ENCODE measurements at regions not wholly inside any gene's neighbourhood (a gene's known extent, or its start where the extent isn't known, plus 50 kb on each side); places are given as distances from the start of the nearest gene placed in this dataset.
"Not testable (repeated sequence)": the region's sequence is repeated elsewhere in the genome, so short reads cannot be mapped to it uniquely, and the experiment has no call there.

DNA sequence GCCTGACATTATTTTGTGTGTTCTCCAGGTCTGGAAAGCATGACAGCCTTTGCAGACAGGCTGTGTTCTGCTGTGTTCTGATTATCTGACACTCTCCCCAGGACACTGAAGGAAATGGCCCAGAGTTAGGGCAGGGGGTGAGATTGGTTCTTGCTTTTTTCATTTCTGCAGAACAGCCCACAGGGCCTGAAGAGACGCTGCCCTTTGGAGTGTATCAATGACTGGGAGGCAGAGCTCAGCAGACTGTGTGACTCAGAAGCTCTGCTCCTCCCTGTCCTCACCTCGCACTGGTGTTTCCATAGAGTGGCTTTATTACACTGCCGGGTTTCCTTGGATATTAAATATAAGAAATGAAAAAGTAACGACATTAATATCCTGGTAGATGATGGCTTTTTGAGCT is 523.6 kb downstream of the NTRK3 start:
- DNase-seq (no peak), ATAC-seq (peak in 1 of 2 donors; percentile 36)
- intact Hi-C loops (cut with DNase I) = no loop called here

DNA sequence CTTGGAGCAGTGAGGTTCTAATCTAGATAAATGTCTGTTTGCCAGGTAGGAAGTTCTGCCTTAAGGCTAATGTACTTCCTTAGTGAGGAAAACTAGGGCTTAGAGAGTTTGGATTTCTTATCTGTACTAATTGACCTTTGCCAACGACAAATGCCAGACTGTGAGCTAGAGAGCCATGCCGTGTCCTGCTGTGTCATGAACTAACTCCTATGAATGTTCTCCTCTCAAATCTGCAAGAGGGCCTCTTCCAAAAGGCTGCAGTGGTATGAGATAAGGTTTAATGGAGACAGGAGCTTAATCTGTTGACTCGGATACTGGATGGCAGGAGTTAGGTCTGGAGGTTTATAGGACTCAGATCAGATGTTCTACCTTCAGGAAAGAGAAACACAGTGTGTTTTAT is 524.9 kb downstream of the NTRK3 start:
- DNase-seq (no peak), ATAC-seq (peak; percentile 30 to 47)
- intact Hi-C loops (cut with DNase I) = no loop called here

DNA sequence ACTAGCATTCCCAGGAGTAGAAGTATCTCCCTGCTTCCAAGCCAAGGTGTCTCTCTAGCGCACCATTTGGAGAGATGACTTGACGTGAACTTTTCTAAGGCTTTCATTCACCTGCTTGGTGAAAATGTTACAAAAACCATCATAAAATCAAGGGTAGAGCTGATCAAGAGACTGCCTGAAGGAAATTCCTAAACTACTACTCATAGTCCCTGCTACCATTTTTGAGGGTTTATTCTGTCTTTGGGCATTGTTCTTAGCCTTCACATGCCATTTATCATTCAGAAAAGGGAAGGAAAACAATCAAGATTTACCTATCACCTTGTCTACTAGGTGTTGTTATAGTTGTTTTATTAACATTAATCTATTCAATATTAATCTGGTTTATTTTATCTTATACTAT is 525.8 kb downstream of the NTRK3 start:
- DNase-seq (no peak), ATAC-seq (no peak)
- intact Hi-C loops (cut with DNase I) = no loop called here

DNA sequence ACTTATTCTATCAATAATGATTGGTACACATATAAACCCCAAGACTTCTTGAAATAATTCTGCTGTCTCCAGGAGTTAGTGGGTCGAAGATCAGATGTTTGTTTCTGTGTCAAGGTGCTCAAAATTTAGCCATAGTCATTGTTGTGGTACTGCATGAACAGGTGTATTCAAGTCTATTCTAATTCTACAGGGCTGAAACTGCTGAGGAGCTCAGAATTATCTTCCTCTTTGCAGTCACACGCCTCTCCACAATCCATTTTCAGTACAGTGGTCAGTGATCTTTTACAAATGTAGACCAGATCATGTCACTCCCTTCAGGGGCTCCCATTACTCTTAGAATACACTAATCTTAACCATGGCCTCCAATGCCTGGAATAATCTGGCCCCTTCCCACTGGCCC is 527.5 kb downstream of the NTRK3 start:
- ATAC-seq (no peak), DNase-seq (no peak)
- intact Hi-C loops (cut with DNase I) = no loop called here

DNA sequence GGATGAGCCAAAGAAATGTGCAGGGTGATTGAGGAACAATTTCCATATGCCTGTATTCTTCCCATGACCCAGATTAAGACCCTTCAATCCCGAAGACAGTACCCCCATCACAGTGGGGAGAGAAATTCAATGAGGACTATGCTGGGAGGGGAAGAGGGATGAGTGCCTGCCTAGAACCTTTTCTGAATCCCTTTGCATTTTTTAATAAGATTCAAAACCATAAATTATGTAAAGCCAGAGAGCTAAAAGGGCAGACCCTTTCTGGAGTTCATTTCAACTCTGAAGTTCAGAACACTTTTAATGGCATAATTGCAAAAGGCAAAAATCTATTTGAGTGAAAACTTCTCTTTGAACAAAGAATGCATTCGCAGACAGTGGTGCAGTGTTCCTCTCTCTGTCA is 529.5 kb downstream of the NTRK3 start:
- no peak for DNase-seq
- ATAC-seq = no peak
- intact Hi-C loops (cut with DNase I) = no loop called here

DNA sequence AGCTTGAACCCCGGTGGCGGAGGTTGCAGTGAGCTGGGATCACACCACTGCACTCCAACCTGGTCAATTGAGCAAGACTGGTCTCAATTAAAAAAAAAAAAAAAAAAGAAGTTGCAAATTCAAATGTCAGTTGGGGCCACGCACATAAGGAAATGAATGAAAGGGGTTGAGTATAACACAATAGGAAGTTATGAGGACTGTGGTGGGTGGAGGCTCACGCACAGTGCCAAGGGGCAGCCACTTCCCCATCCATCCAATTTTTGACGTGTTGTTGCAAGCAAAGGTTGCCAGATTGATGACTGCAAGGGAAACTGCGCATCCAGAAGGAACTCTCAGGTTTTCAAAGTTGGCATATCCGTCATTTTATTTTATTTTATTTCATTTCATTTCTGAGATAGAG is 532.2 kb downstream of the NTRK3 start:
- intact Hi-C loops (cut with DNase I) = no loop called here
- ATAC-seq = peak in 1 of 2 donors; percentile 40
- DNase-seq = no peak

DNA sequence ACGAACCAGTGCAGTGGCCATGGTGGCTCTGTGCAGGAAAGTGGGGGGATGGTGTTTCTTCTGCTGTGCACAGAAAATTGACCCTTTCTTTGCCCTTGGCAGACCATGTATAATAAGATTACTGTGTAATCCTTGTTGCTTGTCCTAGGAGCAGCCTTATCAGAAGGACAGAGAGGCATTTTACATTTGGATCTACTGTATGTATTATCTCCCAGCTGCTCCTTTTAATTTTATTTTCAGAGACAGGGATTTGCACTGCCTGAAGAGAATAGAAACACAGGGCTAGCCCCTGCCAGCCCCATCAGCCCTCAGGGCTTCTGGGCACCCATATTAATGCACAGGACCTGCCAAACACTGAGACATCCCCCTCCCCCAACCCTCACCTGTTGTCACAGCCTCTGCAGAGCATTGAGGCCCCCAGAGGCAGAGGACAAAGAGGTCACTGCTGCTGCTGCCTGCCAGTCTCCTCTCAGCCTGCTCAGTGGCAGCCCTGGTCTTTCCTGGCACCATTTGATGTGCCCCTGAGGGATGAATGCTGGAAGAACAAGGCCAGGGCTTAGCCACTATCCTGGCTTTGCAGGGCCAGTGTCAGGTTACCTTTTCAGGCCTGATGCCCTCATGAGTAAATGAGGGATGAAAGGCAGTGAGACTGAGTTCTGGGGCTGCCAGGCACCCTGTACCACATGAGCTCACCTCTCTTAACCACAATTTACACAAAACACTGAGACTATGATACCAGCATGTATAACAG is 533.4 kb downstream of the NTRK3 start:
- intact Hi-C loops (cut with DNase I) = no loop called here
- DNase-seq (no peak), ATAC-seq (peak in 1 of 2 donors; percentile 53)

DNA sequence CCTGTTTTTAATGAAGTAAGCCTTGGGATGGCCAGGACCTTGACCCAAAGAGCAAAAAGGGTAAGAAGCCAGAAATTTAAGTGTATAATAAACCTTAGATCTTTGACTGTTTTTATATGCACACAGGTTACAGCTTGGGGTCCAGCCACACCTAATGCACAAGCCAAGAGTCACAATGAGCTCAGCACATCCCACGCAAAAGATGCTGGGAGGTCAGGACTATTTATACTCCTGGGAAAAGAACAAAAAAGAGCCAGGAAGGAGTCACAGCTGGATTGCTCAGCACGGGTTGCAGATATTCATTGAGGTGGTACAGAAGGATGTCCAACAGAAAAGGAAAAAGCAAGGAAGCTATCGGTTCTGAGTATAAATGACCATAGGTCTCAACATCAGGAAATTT is 536.3 kb downstream of the NTRK3 start:
- ATAC-seq (no peak), DNase-seq (no peak)
- intact Hi-C loops (cut with DNase I) = no loop called here

DNA sequence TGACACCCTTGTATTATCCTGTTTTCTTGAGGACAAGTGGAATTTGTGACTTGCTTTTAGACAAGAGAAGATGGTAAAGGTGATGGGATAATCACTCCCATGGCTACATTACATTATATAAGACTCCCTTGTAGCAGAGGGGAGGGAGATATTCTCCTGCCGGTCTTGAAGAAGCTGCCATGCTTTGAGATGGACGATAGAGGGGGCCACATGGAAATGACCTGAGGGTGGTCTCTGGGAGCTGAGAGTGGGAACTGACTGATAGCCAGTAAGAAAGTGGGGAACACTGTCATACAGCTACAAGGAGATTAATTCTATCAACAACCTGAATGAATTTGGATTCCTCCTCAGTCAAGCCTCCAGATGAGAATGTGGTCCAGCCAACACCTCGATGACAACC is 540.1 kb downstream of the NTRK3 start:
- no peak for ATAC-seq
- DNase-seq = no peak
- intact Hi-C loops (cut with DNase I) = no loop called here

DNA sequence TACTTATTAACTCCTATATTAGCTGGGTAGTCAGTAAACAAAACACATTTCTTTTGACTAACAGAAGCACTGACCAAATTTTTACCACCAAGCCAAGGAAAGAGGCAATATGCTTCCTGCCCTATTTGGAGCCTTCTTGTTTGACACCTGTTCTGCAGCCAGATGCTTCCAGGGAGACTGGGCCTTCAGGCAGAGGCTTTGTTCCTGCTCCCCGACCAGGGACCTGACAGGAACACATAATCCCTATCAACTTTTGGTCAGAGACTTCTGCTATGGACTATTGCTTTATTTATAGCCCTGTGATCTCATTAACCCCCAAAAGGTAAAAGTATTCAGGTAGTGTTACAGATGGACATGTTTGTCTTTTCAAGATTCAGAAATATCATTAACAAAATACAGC is 541.3 kb downstream of the NTRK3 start:
- intact Hi-C loops (cut with DNase I) = no loop called here
- ATAC-seq = no peak
- DNase-seq = no peak

DNA sequence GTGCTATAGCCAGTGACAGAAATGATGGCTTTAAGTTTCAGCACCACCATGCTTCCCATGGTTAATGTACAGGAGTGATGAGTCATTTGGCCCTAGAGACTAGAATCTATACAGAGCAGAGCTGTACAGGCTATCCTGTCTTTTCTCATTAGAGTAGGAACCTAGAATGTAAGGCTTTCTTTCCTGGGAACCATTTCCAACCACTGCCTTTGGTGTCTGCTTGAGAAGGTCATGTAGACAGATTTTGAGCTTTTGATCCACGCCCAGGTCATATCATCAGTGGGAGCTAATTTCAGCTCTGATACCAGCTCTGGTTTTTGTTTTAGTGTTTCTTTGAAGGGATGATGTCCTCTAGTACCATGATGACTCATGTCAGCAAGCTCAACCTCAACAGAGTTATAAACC is 543.1 kb downstream of the NTRK3 start:
- no peak for DNase-seq
- ATAC-seq = peak in 1 of 2 donors; percentile 35
- intact Hi-C loops (cut with DNase I) = no loop called here

DNA sequence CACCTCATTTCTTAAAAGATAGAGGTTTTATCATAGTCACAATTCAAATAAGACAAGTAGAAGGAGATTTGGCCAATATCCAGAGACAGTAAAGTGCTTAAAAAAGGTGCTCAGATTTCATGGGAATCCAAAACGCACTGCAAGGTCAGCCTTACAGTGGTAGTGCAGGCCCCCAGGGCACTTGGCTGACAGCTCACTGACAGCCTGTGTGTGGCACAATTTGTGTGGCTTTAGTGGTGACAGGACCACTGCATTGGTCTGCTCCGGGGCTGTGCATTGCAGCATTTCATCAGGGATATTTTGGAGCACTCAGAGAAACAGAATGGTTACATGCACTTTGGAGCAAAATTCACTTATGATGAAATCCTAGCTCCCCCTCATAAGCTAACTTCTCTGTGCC is 544.3 kb downstream of the NTRK3 start:
- intact Hi-C loops (cut with DNase I) = no loop called here
- no peak for ATAC-seq
- no peak for DNase-seq

DNA sequence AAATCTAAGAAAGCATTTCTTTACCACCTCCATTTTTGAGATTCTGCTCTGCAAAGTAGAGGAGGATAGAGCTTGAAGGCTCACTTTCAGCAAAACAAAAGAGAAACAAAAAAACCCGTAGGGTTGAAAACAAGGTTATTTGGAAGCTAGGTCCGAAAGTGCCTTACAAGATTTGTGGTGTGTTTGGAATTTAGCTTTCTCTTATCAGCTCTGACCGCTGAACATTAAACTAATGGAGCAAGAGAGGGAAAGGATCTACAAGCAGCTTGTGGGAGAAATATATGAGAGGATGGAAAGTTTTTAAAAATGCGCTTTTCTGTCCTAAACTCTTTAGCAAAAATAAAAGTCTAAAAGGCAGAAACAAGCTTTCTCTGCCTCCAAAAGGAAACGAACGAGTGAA is 545.5 kb downstream of the NTRK3 start:
- ATAC-seq (no peak), DNase-seq (no peak)
- intact Hi-C loops (cut with DNase I) = no loop called here

DNA sequence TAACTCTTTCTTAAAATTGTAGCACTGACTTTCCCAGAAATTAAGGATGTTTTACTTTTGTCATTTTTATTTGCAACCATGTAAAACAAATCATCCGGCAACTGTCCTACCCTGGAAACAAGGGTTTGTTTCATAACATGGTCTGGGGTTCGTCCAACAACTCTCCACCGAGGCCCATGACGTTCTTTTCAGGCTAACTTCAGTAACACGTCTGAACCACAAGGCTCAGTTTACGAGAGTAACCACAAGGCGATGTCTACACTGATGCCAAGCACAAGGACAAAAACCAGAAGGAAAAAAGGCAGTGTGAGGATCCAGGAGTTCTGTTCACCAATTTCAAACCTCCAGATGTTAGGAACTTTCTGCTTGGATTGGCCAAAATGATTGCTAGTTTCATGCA is 546.1 kb downstream of the NTRK3 start:
- intact Hi-C loops (cut with DNase I) = no loop called here
- peak; percentile 57 to 89 for ATAC-seq

DNA sequence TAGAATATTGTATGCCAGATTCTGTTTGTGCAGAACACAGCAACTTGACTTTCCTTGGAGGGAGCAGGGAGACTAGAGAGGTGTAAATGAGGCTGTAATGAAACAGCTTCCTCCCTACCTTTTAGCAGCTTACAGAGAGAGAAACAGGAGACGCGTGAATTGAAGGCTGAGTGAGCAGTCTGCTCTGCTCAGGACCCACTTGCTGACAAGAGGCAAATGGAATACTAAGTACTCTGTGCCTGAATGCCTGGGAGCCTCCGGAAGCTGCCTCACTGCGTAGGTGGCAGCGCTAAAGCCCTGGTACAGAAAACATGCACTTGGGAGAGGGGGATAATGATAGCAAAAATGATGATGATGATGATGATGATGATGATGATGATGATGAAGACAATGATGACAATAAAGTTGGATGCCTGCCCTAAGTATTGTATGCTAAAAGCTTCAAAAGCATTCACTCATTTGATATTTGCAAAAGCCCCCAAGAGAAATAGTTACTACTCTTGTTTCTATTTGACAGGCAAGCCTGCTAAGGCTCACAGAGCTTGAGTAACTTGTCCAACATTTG is 548.9 kb downstream of the NTRK3 start:
- intact Hi-C loops (cut with DNase I) = no loop called here
- ATAC-seq (no peak), DNase-seq (no peak)

More for the DNA sequence above, 546.1 kb downstream of the NTRK3 start:
- DNase-seq = no peak

DNA sequence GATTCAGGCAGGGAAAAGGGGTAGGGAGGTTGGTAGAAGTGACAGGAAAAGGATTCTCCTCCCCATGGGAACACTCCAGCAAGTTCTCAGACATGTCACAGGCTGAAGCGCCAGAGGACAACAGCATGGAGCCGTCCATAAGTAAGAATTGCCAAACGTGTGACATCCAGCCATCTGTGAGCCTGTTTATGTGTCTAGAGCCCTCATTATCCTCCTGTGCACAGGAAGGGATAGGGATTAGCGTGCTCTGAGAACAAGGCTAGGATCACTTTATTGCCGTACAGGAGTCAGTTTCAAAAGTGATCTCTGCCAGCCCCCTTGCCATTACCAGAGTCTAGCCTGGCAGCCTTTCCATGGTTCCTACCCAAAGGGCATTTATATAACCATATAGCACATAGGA is 549.5 kb downstream of the NTRK3 start:
- intact Hi-C loops (cut with DNase I) = no loop called here
- no peak for DNase-seq
- no peak for ATAC-seq

DNA sequence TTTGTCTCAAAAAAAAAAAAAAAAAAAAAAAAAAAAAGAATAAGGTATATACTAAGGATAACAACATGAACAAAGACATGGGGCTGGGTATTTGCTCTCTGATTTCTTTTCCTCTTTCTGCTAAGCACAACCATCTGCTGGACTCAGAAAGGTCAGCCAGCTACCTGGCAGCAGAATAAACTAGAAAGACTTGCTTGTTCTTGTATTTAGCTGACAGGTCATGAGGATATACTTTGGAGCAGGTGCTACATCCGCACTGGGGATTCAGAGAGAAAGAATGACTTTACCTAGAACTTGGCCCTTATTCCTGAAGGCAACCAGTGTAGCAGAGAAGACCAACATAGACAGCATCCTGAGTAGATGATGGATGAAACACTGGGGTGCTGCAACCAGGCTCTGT is 550.5 kb downstream of the NTRK3 start:
- no peak for DNase-seq
- intact Hi-C loops (cut with DNase I) = no loop called here
- no peak for ATAC-seq

DNA sequence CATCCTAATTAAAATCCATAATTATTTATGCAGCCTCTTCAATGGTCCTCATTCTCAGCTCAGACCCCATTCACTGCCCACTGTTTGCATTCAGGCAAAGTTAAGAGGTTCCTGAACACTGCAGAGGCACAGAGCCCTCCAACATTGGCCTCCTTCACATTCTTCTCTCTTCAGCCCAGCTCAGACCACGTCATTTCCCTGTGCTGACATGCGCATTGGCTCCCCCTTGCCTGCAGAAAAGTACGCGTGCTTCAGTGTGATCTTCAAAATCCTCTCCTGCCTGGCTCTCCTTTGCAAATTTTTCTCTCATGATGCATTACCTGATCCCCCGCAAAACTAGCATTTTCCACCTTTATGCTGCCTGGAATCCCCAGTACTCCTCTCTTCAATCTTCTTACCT is 552.3 kb downstream of the NTRK3 start:
- DNase-seq (no peak), ATAC-seq (no peak)
- intact Hi-C loops (cut with DNase I) = no loop called here

DNA sequence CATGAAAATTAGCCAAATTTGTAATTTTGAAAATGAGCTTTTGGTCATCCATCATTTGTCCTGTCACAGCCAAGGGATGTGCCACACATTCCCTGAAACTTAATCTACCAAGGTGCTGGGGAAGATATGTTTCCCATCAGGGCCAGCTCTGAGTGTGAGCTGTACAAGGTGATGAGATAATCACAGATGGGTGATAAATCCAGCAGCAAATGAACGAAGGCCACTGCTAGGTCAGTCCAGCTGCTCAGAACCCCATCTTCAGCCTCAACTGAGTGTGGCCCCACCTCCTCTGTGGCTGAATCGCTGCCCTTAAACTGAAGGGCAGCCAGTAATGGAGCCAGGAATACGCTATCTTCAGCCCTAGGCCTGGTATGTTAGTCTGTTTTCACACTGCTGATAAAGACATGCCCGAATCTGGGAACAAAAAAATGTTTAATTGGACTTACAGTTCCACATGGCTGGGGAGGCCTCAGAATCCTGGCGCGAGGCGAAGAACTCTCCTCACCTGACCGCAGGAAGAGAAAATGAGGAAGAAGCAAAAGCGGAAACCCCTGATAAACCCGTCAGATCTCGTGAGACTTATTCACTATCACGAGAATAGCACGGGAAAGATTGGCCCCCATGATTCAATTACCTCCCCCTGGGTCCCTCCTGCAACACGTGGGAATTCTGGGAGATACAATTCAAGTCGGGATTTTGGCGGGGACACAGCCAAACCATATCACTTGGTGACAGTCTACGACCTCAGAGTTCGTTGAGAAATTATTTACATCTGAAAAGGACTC is 553.0 kb downstream of the NTRK3 start:
- no peak for DNase-seq
- intact Hi-C loops (cut with DNase I) = no loop called here
- ATAC-seq = peak in 1 of 2 donors; percentile 55

DNA sequence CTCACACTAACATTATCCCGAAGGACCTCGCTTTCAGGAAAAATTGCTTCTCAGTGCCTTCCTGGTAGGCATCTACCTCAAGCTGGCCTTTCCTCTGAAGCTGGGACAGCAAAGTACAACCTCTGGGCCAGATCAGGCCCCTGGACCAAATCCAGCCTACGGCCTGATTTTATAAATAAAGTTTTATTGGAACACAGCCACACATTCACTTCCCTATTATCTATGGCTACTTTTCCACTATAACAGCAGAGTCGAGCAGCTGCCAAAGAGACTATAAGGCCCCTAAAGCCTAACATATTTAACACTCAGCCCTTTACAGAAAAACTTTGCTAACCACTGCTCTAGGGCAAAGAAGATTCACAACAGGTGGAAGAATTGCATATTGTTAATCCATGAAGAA is 554.3 kb downstream of the NTRK3 start:
- intact Hi-C loops (cut with DNase I) = no loop called here
- DNase-seq = no peak

DNA sequence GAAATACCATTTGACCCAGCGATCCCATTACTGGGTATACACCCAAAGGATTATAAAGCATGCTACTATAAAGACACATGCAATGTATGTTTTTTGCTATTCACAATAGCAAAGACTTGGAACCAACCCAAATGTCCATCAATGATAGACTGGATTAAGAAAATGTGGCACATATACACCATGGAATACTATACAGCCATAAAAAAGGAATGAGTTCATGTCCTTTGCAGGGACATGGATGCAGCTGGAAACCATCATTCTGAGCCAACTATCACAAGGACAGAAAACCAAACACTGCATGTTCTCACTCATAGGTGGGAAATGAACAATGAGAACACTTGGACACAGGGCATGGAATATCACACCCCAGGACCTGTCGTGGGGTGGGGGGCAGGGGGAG is 558.1 kb downstream of the NTRK3 start:
- DNase-seq; ATAC-seq; intact Hi-C loops (cut with DNase I): not testable (repeated sequence)

More for the DNA sequence above, 554.3 kb downstream of the NTRK3 start:
- ATAC-seq = no peak

Measured in left cardiac atrium (tissue), 4 donors.